HG03571 (cell line): ENCODE measurements at regions not wholly inside any gene's neighbourhood (a gene's known extent, or its start where the extent isn't known, plus 50 kb on each side); places are given as distances from the start of the nearest gene placed in this dataset.
"Not testable (repeated sequence)": the region's sequence is repeated elsewhere in the genome, so short reads cannot be mapped to it uniquely, and the experiment has no call there.

ENCODE experiments used
- ATAC-seq: cut with Tn5 transposase; IDR thresholded peaks from one replicate; pipeline ENCODE4 v1.9.1; 2021; ENCODE audit not compliant: unreplicated experiment

- no peak for ATAC-seq
Observed at GRCh38 chr14:44873536-44873935, 88.2 kb downstream of the KLHL28 start.

- ATAC-seq, result no peak
Observed at GRCh38 chr14:44866770-44867169, 95.0 kb downstream of the KLHL28 start.

- ATAC-seq, result no peak
Observed at GRCh38 chr14:44866322-44866721, 95.4 kb downstream of the KLHL28 start.

DNA sequence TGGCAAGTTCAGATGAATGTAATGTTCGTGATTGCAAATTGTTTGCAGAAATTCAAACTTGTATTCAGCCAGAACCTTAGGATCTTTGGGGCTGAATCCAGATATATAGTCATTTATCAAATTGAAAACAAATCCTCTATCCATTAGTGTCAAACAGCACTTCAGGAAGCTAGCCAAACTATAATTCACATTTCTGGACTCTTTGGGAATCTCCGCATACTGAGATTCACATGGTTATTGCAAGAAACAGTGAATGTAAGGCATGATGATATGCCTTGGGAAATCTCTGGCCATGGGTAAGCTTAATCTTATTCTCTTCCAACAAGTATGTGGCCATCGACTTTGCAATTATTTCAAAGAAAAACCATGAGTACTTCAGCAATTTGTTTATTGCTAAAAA lies 98.5 kb downstream of the KLHL28 start:
- ATAC-seq, result no peak

GRCh38 chr14:44854114-44854513 lies 107.6 kb downstream of the KLHL28 start:
- no peak for ATAC-seq

DNA sequence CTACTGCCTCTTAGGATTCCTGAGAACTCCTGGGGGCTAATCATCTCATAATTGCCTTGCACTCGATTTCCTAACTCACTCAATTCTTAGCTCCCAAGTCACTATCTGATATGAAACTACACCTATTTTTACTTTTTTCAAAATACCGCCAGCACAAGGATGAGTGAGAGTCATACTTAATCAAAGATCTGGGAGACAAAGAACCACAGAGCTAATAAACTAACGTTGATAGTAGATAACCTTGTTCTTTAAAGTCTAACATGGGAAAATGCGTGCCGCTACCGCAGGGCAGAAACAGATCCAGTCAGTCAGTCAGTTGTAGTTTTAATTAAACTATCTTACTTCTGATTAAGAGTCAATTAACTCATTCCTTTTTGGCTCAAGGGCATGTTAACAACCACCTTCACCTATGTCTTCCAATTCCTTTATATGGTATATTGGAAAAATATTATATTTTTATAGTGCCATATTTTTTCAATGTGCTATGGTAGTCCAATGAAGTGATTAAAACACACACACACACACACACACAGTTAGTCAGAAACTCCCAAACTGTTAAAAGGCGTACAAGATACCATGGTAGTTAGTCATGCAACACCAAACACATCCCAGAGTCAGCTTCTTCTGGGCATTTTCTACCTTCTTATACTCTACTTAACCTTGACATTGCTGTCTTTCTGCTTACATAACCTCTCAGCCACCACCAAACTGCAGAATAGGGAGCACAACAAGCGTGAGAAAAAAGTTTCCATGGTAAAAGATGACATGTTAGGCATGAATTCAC lies 114.0 kb downstream of the KLHL28 start:
- ATAC-seq, result no peak

DNA sequence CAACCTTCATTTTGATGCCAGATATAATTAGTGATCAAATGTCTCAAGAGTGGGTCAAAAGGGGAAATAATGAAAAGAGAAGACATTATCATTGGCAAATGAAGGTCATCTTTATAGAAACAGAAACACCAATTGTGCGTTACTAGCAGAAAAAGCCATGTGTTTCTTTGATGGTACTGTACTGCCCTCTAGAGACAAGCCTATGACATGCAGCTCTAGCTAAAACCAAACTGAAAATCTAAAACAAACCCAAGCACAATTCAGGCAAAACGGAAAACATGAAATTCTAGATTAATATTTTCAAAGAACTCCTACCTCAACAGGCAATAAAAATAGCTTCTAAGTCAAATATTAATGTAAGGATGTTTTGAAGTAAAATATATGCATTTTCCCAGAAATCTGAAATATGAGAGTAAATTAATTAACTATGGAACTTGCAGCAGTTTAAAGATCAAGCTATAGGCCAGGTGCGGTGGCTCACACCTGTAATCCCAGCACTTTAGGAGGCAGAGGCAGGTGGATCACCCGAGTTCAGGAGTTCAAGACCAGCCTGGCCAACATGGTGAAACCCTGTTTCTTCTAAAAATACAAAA lies 115.4 kb downstream of the KLHL28 start:
- no peak for ATAC-seq

DNA sequence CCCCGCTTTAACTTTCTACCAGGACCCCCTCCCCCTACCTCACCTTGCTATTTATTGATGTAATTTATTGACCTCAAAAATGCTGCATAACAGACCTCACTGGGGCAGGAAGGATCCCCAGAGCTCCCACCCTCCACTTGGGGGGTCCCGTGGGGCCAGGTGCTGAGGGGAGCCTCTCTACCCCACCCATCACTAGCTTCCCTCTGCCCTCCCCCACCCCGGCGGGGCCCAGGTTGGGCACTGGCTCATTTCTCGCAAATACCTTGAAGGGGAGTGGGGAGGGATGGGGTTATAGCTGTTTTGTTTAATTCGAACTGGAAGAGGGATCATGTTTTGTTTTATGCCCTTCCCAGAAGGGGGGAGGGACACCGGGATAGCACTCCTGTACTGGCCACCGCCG lies 125.8 kb downstream of the KLHL28 start:
- ATAC-seq, result not testable (repeated sequence)

- no peak for ATAC-seq
Observed at GRCh38 chr14:44833376-44834060, 128.2 kb downstream of the KLHL28 start.

GRCh38 chr14:44830371-44830770 lies 131.4 kb downstream of the KLHL28 start:
- no peak for ATAC-seq

GRCh38 chr14:44829021-44829420 lies 132.7 kb downstream of the KLHL28 start:
- no peak for ATAC-seq

- no peak for ATAC-seq
Observed at GRCh38 chr14:44828023-44828422, 133.7 kb downstream of the KLHL28 start.

DNA sequence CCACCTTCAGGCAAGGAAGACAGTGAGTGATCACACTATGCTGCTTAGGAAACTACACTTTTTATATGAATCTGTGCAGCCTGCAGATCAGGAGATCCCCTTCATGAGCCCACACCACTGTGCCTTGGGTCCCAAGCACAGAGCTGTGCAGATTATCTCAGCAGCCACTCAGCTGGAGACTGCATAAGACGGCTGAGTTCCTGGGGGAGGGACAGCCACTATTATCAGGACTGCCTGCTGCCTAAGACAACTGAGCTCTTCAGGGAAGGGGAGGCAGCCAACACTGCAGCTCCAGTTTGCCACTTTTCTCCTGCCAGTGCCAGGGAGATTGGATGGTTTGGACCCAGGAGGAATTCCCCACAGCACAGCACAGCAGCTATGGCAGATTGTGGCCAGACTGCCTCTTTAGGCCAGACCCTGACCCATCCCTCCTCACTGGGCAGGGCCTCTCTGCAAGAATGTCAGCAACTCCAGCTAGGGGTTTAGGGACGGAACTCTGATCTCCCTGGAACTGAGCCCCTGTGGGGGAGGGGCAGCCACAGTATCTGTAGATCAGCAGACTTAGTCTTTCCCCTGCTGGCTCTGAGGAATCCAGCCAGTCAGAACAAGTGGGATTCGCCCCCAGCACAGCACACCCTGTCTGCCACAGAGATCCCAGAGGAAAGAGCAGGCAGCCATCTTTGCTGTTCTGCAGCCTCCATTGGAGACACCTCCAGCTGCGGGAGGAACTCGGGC lies 141.3 kb downstream of the KLHL28 start:
- ATAC-seq, result no peak

GRCh38 chr14:44814196-44814595 lies 147.6 kb downstream of the KLHL28 start:
- ATAC-seq, result no peak

GRCh38 chr14:44812672-44813071 lies 149.1 kb downstream of the KLHL28 start:
- no peak for ATAC-seq

DNA sequence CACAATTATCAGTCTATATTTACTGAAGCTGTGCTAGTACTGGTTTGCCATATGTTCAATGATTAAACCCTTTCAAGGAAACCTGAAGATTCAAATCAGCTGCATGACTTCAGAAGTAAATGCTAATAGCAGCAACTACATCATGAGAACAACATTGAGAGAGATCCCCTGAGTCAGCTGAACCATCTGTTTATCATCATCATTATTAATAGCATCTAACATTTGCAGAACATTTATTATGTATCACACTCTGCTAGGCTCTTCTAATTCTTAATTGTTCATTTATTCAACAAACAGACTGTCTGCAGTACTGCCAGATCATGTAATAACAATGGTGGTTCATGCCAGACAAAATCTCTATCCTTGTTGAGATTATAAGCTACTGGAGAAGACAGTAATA lies 157.4 kb downstream of the KLHL28 start:
- ATAC-seq, result no peak

- peak; percentile 74 for ATAC-seq
Observed at GRCh38 chr14:44803239-44803905, 158.4 kb downstream of the KLHL28 start.

DNA sequence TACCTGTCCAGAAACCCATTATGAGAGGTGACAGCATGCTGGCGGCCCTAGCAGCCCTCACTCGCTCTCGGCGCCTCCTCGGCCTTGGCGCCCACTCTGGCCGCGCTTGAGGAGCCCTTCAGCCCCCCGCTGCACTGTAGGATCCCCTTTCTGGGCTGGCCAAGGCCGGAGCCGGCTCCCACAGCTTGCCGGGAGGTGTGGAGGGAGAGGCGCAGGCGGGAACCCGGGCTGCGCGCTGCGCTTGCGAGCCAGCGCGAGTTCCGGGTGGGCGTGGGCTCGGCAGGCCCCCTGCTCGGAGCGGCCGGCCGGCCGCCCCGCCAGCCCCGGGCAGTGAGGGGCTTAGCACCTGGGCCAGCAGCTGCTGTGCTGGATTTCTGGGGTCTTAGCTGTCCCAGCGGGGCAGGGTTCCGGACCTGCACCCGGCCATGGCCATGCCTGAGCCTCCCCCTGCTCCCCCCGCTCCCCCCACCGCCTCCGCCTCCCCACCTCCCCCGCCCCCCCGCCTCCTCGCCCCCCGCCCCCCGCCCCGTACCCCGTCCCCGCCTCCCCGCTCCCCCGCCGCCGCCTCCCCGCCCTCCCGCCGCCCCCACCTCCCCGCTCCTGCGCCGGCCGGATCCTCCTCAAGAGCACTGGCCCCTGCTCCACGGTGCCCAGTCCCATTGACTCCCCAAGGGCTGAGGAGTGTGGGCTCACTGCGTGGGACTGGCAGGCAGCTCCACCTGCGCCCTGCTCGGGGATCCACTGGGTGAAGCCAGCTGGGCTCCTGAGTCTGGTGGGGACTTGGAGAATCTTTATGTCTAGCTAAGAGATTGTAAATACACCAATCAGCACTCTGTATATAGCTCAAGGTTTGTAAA lies 163.1 kb downstream of the KLHL28 start:
- ATAC-seq, result no peak

DNA sequence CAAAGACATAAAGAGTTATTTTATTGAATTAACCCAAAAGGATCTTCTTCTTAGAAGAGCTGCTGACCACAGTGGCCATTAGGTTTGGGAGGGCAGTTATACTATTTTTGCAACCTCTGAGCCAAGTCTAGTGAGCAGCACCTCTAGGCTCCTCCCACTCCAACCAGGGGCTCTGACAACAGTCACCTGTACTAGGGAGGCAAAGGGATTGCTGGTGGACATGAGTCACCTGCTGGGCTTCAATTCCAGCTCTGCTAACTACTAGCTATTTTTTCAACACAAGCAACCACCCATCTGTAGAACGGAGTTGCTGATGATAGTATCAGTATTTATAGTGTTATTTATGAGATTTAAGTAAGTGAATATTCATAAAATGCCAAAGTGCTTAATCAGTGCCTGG lies 166.0 kb downstream of the KLHL28 start:
- no peak for ATAC-seq

GRCh38 chr14:44791730-44792129 lies 170.0 kb downstream of the KLHL28 start:
- no peak for ATAC-seq
